Neural cell (in vitro differentiated cells): ENCODE measurements at regions not wholly inside any gene's neighbourhood (a gene's known extent, or its start where the extent isn't known, plus 50 kb on each side); places are given as distances from the start of the nearest gene placed in this dataset.

Experiments
- EP300 ChIP-seq: fragments of 450-650 bp; conservative IDR thresholded peaks from 2 replicates; pipeline ENCODE4 v1.6.1; 2014; ENCODE audit warnings: antibody characterized with exemption, mild to moderate bottlenecking, moderate library complexity; ENCODE audit not compliant: poor library complexity, severe bottlenecking
- EZH2 ChIP-seq: fragments of 200-600, 300-800 bp; shearing (Covaris generic), sonication (generic); IDR thresholded peaks from 2 replicates; pipeline ENCODE4 v1.6.1; 2014; ENCODE audit warnings: antibody characterized with exemption, low read length, borderline replicate concordance, mild to moderate bottlenecking; ENCODE audit not compliant: insufficient read depth, poor library complexity, severe bottlenecking
- POLR2AphosphoS5 ChIP-seq: IDR thresholded peaks from 2 replicates; pipeline ENCODE4 v1.6.1; 2012
- RAD21 ChIP-seq: fragments of 450-650 bp; conservative IDR thresholded peaks from 2 replicates; pipeline ENCODE4 v1.6.1; 2014; ENCODE audit warnings: antibody characterized with exemption, mild to moderate bottlenecking, moderate library complexity
- SMC3 ChIP-seq: fragments of 450-650 bp; conservative IDR thresholded peaks from 2 replicates; pipeline ENCODE4 v1.6.1; 2014; ENCODE audit warnings: antibody characterized with exemption, mild to moderate bottlenecking, moderate library complexity; ENCODE audit not compliant: poor library complexity
- TAF1 ChIP-seq: IDR thresholded peaks from 2 replicates; pipeline ENCODE4 v1.6.1; 2012; ENCODE audit warnings: low read depth
- TF ChIP-seq, protein P1 (sequence below): fragments of 450-650 bp; IDR thresholded peaks from 2 replicates; pipeline ENCODE4 v1.5.1; 2014; ENCODE audit warnings: antibody characterized with exemption, mild to moderate bottlenecking, moderate library complexity; ENCODE audit not compliant: poor library complexity, severe bottlenecking
- TF ChIP-seq, protein P2 (sequence below): IDR thresholded peaks from 2 replicates; pipeline ENCODE4 v1.6.1; 2012; ENCODE audit warnings: borderline replicate concordance

DNA sequence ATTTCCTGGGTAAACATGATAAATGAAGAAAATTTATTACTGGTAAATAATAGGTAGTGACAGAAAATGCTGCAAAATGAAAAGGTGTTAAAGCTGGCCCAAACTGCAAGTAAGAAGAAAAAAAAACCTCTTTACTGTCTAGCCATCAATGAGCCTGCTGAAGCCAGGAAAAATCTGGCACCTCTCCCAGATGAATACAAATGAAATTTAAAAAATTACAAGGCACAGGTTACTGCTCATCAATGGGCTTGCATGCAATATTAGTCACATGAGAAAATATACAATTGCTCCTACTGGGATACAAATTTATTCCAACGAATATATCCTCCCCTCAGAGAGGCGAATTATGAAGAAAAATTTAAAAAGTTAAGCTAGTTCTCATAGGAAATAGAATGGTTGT lies 1422.5 kb downstream of the KCNT2 start:
- TF ChIP-seq EP300 (no peak), TAF1 (no peak), EZH2 (no peak), RAD21 (no peak), POLR2AphosphoS5 (no peak), SMC3 (no peak)
- TF ChIP-seq, protein P1, sequence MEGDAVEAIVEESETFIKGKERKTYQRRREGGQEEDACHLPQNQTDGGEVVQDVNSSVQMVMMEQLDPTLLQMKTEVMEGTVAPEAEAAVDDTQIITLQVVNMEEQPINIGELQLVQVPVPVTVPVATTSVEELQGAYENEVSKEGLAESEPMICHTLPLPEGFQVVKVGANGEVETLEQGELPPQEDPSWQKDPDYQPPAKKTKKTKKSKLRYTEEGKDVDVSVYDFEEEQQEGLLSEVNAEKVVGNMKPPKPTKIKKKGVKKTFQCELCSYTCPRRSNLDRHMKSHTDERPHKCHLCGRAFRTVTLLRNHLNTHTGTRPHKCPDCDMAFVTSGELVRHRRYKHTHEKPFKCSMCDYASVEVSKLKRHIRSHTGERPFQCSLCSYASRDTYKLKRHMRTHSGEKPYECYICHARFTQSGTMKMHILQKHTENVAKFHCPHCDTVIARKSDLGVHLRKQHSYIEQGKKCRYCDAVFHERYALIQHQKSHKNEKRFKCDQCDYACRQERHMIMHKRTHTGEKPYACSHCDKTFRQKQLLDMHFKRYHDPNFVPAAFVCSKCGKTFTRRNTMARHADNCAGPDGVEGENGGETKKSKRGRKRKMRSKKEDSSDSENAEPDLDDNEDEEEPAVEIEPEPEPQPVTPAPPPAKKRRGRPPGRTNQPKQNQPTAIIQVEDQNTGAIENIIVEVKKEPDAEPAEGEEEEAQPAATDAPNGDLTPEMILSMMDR = no peak
- TF ChIP-seq, protein P2, sequence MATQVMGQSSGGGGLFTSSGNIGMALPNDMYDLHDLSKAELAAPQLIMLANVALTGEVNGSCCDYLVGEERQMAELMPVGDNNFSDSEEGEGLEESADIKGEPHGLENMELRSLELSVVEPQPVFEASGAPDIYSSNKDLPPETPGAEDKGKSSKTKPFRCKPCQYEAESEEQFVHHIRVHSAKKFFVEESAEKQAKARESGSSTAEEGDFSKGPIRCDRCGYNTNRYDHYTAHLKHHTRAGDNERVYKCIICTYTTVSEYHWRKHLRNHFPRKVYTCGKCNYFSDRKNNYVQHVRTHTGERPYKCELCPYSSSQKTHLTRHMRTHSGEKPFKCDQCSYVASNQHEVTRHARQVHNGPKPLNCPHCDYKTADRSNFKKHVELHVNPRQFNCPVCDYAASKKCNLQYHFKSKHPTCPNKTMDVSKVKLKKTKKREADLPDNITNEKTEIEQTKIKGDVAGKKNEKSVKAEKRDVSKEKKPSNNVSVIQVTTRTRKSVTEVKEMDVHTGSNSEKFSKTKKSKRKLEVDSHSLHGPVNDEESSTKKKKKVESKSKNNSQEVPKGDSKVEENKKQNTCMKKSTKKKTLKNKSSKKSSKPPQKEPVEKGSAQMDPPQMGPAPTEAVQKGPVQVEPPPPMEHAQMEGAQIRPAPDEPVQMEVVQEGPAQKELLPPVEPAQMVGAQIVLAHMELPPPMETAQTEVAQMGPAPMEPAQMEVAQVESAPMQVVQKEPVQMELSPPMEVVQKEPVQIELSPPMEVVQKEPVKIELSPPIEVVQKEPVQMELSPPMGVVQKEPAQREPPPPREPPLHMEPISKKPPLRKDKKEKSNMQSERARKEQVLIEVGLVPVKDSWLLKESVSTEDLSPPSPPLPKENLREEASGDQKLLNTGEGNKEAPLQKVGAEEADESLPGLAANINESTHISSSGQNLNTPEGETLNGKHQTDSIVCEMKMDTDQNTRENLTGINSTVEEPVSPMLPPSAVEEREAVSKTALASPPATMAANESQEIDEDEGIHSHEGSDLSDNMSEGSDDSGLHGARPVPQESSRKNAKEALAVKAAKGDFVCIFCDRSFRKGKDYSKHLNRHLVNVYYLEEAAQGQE = no peak
